GM18508 (cell line): ENCODE measurements at regions not wholly inside any gene's neighbourhood (a gene's known extent, or its start where the extent isn't known, plus 50 kb on each side); places are given as distances from the start of the nearest gene placed in this dataset.
"Not testable (repeated sequence)": the region's sequence is repeated elsewhere in the genome, so short reads cannot be mapped to it uniquely, and the experiment has no call there.

Experiments used
- ATAC-seq: cut with Tn5 transposase; IDR thresholded peaks from one replicate; pipeline ENCODE4 v1.9.1; 2021; ENCODE audit warnings: moderate number of reproducible peaks; ENCODE audit not compliant: insufficient read depth, unreplicated experiment

- ATAC-seq: no peak
These were observed 130.0 kb upstream of the NANOGP8 start for GRCh38 chr15:35215093-35215492.

- no peak for ATAC-seq
These were observed 126.3 kb upstream of the NANOGP8 start for GRCh38 chr15:35211240-35211902.

GRCh38 chr15:35210370-35210769 is 125.3 kb upstream of the NANOGP8 start:
- ATAC-seq: no peak

- no peak for ATAC-seq
These were observed 124.7 kb upstream of the NANOGP8 start for GRCh38 chr15:35209838-35210237.

- no peak for ATAC-seq
These were observed 123.3 kb upstream of the NANOGP8 start for GRCh38 chr15:35208353-35208752.

- ATAC-seq: no peak
These were observed 121.1 kb upstream of the NANOGP8 start for GRCh38 chr15:35206060-35206675.

- no peak for ATAC-seq
These were observed 113.1 kb upstream of the NANOGP8 start for GRCh38 chr15:35198197-35198596.

- no peak for ATAC-seq
These were observed 112.7 kb upstream of the NANOGP8 start for GRCh38 chr15:35197754-35198153.

- ATAC-seq: no peak
These were observed 112.2 kb upstream of the NANOGP8 start for GRCh38 chr15:35197306-35197705.

GRCh38 chr15:35196273-35196672 is 111.2 kb upstream of the NANOGP8 start:
- ATAC-seq: no peak

- ATAC-seq: no peak
These were observed 110.6 kb upstream of the NANOGP8 start for GRCh38 chr15:35195649-35196048.

GRCh38 chr15:35195031-35195430 is 109.9 kb upstream of the NANOGP8 start:
- ATAC-seq: no peak

- no peak for ATAC-seq
These were observed 109.2 kb upstream of the NANOGP8 start for GRCh38 chr15:35194296-35194695.

- no peak for ATAC-seq
These were observed 106.7 kb upstream of the NANOGP8 start for GRCh38 chr15:35191783-35192182.

- ATAC-seq: no peak
These were observed 101.3 kb upstream of the NANOGP8 start for GRCh38 chr15:35186346-35186745.

GRCh38 chr15:35184646-35185045 is 99.6 kb upstream of the NANOGP8 start:
- ATAC-seq: no peak

GRCh38 chr15:35182841-35183479 is 97.9 kb upstream of the NANOGP8 start:
- peak; percentile 79 for ATAC-seq

GRCh38 chr15:35181538-35181937 is 96.4 kb upstream of the NANOGP8 start:
- ATAC-seq: peak; percentile 82

GRCh38 chr15:35179739-35180138 is 94.6 kb upstream of the NANOGP8 start:
- no peak for ATAC-seq

- ATAC-seq: not testable (repeated sequence)
These were observed 93.1 kb upstream of the NANOGP8 start for GRCh38 chr15:35178186-35178585.

- ATAC-seq: no peak
These were observed 89.9 kb upstream of the NANOGP8 start for GRCh38 chr15:35174948-35175347.
